Panc1 (cell line): ENCODE measurements at regions not wholly inside any gene's neighbourhood (a gene's known extent, or its start where the extent isn't known, plus 50 kb on each side); places are given as distances from the start of the nearest gene placed in this dataset.

ENCODE experiments used
- CTCF ChIP-seq: fragments of 450-650 bp; IDR thresholded peaks from 2 replicates; pipeline ENCODE4 v1.5.1; 2017; ENCODE audit warnings: mild to moderate bottlenecking
- REST ChIP-seq, 2 experiments: IDR thresholded peaks; 2 replicates each; pipeline ENCODE4 v1.6.1; 2011 to 2012; ENCODE audit warnings: low read depth in 2 of 2, control low read depth in 1 of 2, low read length in 1 of 2, mild to moderate bottlenecking in 1 of 2, moderate library complexity in 1 of 2; ENCODE audit not compliant: insufficient read depth in 1 of 2
- TCF7L2 ChIP-seq: IDR thresholded peaks from 2 replicates; pipeline ENCODE4 v1.6.1; 2011; ENCODE audit warnings: mild to moderate bottlenecking, low read depth, low read length, inconsistent platforms

GRCh38 chr22:27065279-27065678 is 407.9 kb downstream of the MIAT start:
- no peak for TF ChIP-seq CTCF
- TF ChIP-seq TCF7L2, result no peak
- no peak for TF ChIP-seq REST (IDR thresholded peaks at IDR 0.05; ENCODE audit: insufficient read depth in 1 of 2, low read depth in 2 of 2, low read length in 1 of 2)
